Lung (tissue), 11 donors: ENCODE measurements at regions not wholly inside any gene's neighbourhood (a gene's known extent, or its start where the extent isn't known, plus 50 kb on each side); places are given as distances from the start of the nearest gene placed in this dataset.

Source experiments
- ATAC-seq: fragments of 200-7000 bp; cut with Tn5 transposase; one replicate; pipeline ENCODE4 v1.9.1; 2020; ENCODE audit warnings: moderate number of reproducible peaks; ENCODE audit not compliant: insufficient read depth, low FRiP score
- DNase-seq, 3 donors: peaks; one replicate each; pipeline ENCODE4 v3.0.0-alpha.2; 2013 to 2017
- H3K27ac ChIP-seq, 2 donors: one replicate each; pipeline ENCODE4 v1.5.1; 2013; ENCODE audit warnings: mild to moderate bottlenecking in 2 of 2, moderate library complexity in 2 of 2, control low read depth in 1 of 2, inconsistent platforms in 1 of 2, low read depth in 1 of 2, low read length in 1 of 2
- H3K27me3 ChIP-seq, 3 donors: one replicate each; pipeline ENCODE4 v1.5.1; 2013; ENCODE audit warnings: low read length in 2 of 3; ENCODE audit not compliant: control insufficient read depth in 3 of 3, insufficient read depth in 3 of 3
- H3K36me3 ChIP-seq, 4 donors: one replicate each; pipeline ENCODE4 v1.5.1; 2013; ENCODE audit warnings: low read length in 4 of 4, mild to moderate bottlenecking in 1 of 4, moderate library complexity in 1 of 4; ENCODE audit not compliant: control insufficient read depth in 4 of 4, insufficient read depth in 4 of 4
- H3K4me1 ChIP-seq, 5 donors: one replicate each; pipeline ENCODE4 v1.5.1; 2013; ENCODE audit warnings: low read length in 5 of 5, mild to moderate bottlenecking in 2 of 5, moderate library complexity in 1 of 5; ENCODE audit not compliant: control insufficient read depth in 5 of 5, insufficient read depth in 5 of 5
- H3K4me3 ChIP-seq: one replicate; pipeline ENCODE4 v1.5.1; 2013; ENCODE audit warnings: mild to moderate bottlenecking, control low read depth, moderate library complexity
- H3K9ac ChIP-seq, 2 donors: one replicate each; pipeline ENCODE4 v1.5.1; 2013; ENCODE audit warnings: low read length in 2 of 2, control low read depth in 1 of 2; ENCODE audit not compliant: insufficient read depth in 1 of 2
- H3K9me3 ChIP-seq, 4 donors: one replicate each; pipeline ENCODE4 v1.5.1; 2013; ENCODE audit warnings: low read length in 3 of 4, mild to moderate bottlenecking in 1 of 4, moderate library complexity in 1 of 4; ENCODE audit not compliant: control insufficient read depth in 4 of 4, insufficient read depth in 3 of 4
- CTCF ChIP-seq: IDR thresholded peaks from 2 replicates; pipeline ENCODE4 v1.5.1; 2012; ENCODE audit warnings: mild to moderate bottlenecking; ENCODE audit errors: control extremely low read depth, extremely low read depth
- WGBS, 2 donors: extraction: QIAGEN DNeasy Blood & Tissue Kit; methylation state at CpG; one replicate each; pipeline ENCODE4 v1.1.7; 2013; 5-methylcytosine and 5-hydroxymethylcytosine counted together
- donor health status: control.
- donor health status: control.
- donor health status: Bipolar disorder and iron deficiency.
- donor health status: healthy.
- donor health status: DM: yes; HTN: yes; CAD: no.

GRCh38 chr2:18161681-18162080 is 283.2 kb downstream of the KCNS3 start:
- H3K27ac ChIP-seq: no peak overlapping the region
- no peak overlapping the region for H3K4me3 ChIP-seq
- ATAC-seq (no peak), DNase-seq (no peak)
- H3K4me1 ChIP-seq: peaks cover 0 to 6% (median 0%) of the 10 kb centered on the region in 5 donors
- H3K9me3 ChIP-seq: no peaks in the 10 kb centered on the region
- TF ChIP-seq CTCF: no peak
- no peak overlapping the region for H3K9ac ChIP-seq
- no peaks in the 10 kb centered on the region for H3K27me3 ChIP-seq
- H3K36me3 ChIP-seq: no peaks in the 10 kb centered on the region
- WGBS, 2 donors: 93 to 94% methylated on average over 5 of the region's 5 CpGs

- DNase-seq (peak in 1 of 3 donors; percentile 46), ATAC-seq (no peak)
- peaks cover 0 to 6% (median 0%) of the 10 kb centered on the region in 5 donors for H3K4me1 ChIP-seq
- no peak overlapping the region for H3K9ac ChIP-seq
- H3K36me3 ChIP-seq: no peaks in the 10 kb centered on the region
- H3K4me3 ChIP-seq: no peak overlapping the region
- no peak for TF ChIP-seq CTCF
- WGBS, 2 donors: 62 to 67% methylated on average over 5 of the region's 5 CpGs
- no peaks in the 10 kb centered on the region for H3K9me3 ChIP-seq
- no peak overlapping the region for H3K27ac ChIP-seq
- H3K27me3 ChIP-seq: no peaks in the 10 kb centered on the region
Observed at GRCh38 chr2:18159896-18160295, 281.4 kb downstream of the KCNS3 start.

GRCh38 chr2:18156421-18156820 is 278.0 kb downstream of the KCNS3 start:
- Histone ChIP-seq H3K9me3 (no peaks in the 10 kb centered on the region), H3K27me3 (no peaks in the 10 kb centered on the region), H3K36me3 (no peaks in the 10 kb centered on the region), H3K4me3 (no peak overlapping the region), H3K27ac (no peak overlapping the region), H3K4me1 (peaks cover 0 to 6% (median 0%) of the 10 kb centered on the region in 5 donors), H3K9ac (no peak overlapping the region)
- TF ChIP-seq CTCF: no peak
- DNase-seq: no peak
- 86 to 92% methylated on average over 2 of the region's 2 CpGs for WGBS, 2 donors
- ATAC-seq: no peak

- H3K27me3 ChIP-seq: no peaks in the 10 kb centered on the region
- no peaks in the 10 kb centered on the region for H3K9me3 ChIP-seq
- WGBS, 2 donors: 52 to 64% methylated on average over 2 of the region's 2 CpGs
- no peak overlapping the region for H3K9ac ChIP-seq
- DNase-seq: no peak
- peaks cover 0 to 6% (median 0%) of the 10 kb centered on the region in 5 donors for H3K4me1 ChIP-seq
- no peaks in the 10 kb centered on the region for H3K36me3 ChIP-seq
- ATAC-seq: no peak
- no peak overlapping the region for H3K27ac ChIP-seq
- no peak overlapping the region for H3K4me3 ChIP-seq
- TF ChIP-seq CTCF: no peak
Observed at GRCh38 chr2:18156002-18156401, 277.5 kb downstream of the KCNS3 start.
